ENCODE measurements at regions not wholly inside any gene's neighbourhood (a gene's known extent, or its start where the extent isn't known, plus 50 kb on each side); places are given as distances from the start of the nearest gene placed in this dataset.

DNA sequence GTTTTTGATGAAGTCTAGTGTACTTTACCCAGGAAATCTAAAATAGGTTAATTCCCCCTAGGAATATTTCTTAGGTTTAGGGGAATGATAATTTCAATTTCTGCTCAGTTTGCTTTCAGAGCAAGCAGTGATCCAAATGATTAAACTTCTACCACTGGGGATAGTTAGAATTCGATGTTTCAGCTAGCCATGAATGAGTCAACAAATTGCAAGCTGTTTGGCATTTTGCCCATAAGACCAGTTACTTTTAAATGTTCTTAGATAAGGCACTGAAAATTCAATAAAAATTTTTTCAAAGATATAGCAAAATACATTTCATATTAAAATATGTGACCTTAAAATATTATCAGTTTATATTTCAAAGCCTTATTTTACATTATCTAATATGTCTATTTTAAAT lies 993.6 kb downstream of the ARAP2 start:
- DNase-seq: no peak

GRCh38 chr4:35252071-35252470 lies 992.2 kb downstream of the ARAP2 start:
- no peak for DNase-seq

DNA sequence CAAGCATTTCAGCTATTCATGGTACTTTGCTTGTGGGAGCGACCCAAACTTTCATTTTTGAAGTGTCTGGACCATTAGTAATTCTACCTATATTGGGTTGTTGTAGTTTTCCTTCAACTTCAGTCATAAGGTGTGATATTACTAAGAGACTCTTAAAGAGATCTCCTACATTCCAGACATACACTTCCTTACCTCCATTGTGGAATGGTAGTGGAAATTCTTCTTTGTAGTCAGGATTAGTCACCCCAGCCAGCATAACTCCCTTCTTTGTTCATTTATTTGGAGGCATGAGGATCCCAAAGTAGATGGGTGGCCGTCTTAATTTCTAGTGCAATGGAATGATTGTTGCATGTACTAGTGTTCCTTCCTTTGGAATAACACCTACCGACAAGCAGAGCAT lies 991.4 kb downstream of the ARAP2 start:
- no peak for DNase-seq

- DNase-seq: no peak
These were observed 991.0 kb downstream of the ARAP2 start for GRCh38 chr4:35253331-35253730.

- DNase-seq: no peak
These were observed 957.9 kb downstream of the ARAP2 start for GRCh38 chr4:35286434-35286833.

GRCh38 chr4:35300996-35301774 lies 943.1 kb downstream of the ARAP2 start:
- DNase-seq: peak; percentile 47

- DNase-seq: no peak
These were observed 928.9 kb downstream of the ARAP2 start for GRCh38 chr4:35315419-35315818.

DNA sequence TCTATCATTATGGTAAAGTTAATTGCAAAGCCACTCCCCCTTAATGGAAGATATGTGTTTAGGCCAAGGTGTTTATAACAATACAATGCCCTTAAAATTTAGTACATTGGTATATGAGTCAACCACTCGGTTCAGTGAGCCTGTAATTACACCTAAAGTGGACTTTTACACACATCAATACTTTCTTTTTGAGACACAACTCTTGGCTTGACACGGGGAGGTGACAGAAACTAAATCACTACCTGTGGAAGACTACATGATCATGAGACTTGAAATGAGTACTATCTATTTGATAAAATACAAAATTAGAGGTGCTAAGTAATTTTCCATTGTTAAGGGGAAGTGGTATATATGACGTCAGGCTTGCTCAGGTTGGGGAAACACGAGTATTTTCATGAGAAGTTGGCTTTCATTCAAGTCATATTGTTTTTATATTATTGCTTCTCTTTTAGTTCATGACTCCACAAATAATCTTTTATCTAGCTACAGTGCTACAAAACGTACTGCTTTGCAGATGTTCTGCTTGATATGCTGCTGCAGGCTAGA lies 918.3 kb downstream of the ARAP2 start:
- no peak for DNase-seq

GRCh38 chr4:35342833-35343232 lies 901.5 kb downstream of the ARAP2 start:
- DNase-seq: no peak

GRCh38 chr4:35347276-35347675 lies 897.0 kb downstream of the ARAP2 start:
- no peak for DNase-seq

GRCh38 chr4:35358001-35358584 lies 886.2 kb downstream of the ARAP2 start:
- no peak for DNase-seq

- no peak for DNase-seq
These were observed 879.9 kb downstream of the ARAP2 start for GRCh38 chr4:35364321-35364870.

GRCh38 chr4:35365186-35365585 lies 879.1 kb downstream of the ARAP2 start:
- no peak for DNase-seq

GRCh38 chr4:35399912-35400311 lies 844.4 kb downstream of the ARAP2 start:
- no peak for DNase-seq

DNA sequence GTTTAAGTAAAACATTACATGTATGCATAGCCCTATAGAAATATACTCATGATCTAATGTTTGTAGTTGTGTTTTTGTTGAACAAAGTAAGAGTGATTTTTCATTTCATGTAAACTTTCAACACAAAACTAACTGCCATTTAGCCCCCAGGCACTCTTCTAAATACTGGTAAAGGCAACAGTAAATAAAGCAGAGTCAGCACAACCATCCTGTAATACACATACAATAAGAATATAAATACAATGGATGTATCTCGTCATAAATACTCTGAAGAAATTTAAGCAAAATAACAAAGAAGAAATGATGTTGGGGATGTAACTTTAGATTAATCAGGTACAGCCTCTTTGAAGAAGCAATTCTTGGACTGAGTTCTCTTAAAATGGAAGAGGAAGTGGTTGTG lies 821.2 kb downstream of the ARAP2 start:
- no peak for DNase-seq

- DNase-seq: no peak
These were observed 796.8 kb downstream of the ARAP2 start for GRCh38 chr4:35447474-35447873.

DNA sequence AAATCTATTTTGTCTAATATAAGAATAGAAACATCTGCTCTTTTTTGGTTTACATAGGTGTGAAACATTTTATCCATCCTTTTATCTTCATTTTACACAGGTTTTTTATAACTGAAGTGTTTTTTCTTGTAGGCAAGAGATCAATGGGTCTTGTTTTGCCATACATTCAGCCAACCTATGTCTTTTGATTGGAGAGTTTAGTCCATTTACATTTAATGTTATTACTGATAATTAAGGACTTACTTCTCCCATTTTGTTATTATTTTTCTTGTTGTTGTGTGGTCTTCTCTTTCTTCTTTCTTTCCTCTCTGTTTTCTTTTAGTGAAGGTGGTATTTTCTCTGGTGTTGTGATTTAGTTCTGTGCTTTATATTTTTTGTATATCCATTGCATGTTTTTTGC lies 785.3 kb downstream of the ARAP2 start:
- DNase-seq: no peak

- no peak for DNase-seq
These were observed 782.2 kb downstream of the ARAP2 start for GRCh38 chr4:35461931-35462659.

GRCh38 chr4:35463251-35463952 lies 780.9 kb downstream of the ARAP2 start:
- DNase-seq: no peak

- no peak for DNase-seq
These were observed 779.3 kb downstream of the ARAP2 start for GRCh38 chr4:35464964-35465528.

GRCh38 chr4:35491093-35491492 lies 753.2 kb downstream of the ARAP2 start:
- no peak for DNase-seq

DNA sequence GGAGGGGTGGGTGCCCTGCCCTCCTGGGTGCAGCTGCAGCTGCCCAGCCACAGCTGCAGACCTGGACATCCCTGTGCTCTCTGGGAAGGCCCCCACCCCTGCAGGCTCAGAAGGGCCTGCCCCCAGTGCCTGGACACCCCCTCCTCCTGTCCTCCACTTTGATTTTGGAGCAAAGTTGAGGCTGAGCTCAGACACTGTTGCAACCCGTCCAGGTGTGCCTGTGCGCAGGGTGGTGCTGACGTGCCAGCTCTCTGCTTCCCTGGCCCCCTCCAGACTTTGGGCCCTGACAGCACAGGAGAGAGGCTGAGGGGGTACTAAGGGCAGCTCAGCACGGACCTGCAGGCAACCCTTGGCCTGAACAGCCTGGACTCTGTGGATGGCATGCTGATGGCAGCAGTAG lies 750.3 kb downstream of the ARAP2 start:
- DNase-seq: no peak
